HG03159 (cell line): ENCODE measurements at regions not wholly inside any gene's neighbourhood (a gene's known extent, or its start where the extent isn't known, plus 50 kb on each side); places are given as distances from the start of the nearest gene placed in this dataset.
"Not testable (repeated sequence)": the region's sequence is repeated elsewhere in the genome, so short reads cannot be mapped to it uniquely, and the experiment has no call there.

ENCODE experiments used
- ATAC-seq: cut with Tn5 transposase; IDR thresholded peaks from one replicate; pipeline ENCODE4 v1.9.1; 2021; ENCODE audit warnings: mild to moderate bottlenecking, moderate library complexity; ENCODE audit not compliant: unreplicated experiment

DNA sequence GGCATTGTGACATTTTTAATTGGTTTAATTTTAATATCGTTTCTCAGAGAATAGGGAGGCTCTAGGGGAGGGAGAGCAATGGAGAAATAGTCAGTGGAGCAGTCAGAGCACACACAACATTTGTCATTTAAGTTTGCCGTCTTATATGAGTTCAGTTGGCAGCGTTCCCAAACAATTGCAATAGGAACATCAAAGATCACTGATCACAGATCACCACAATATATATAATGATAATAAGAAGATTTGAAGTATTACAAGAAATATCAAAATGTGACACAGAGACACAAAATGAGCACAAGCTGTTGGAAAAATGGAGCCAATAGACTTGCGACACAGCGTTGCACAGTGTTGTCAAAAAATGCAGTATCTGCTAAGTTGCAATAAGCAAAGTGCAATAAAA lies 303.7 kb downstream of the CDH19 start:
- no peak for ATAC-seq

DNA sequence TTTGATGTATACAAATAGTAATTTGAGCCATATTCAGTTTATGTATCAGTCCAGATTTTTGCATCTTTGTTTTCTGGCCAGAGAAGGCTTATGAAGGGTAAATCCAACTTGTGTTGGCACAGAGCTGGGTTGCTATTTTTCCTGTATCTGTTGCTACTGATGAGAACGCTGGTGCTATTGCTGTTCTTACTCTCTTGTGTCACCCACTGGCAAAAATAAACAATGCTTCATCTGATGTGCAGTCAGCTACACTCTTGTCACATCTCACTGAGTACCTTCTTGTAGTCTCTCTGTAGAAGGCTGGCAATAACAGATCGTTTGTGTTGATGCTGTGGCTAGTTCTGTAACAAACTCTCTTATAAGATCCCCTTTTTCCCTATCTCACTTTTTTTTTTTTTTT lies 323.4 kb downstream of the CDH19 start:
- no peak for ATAC-seq

DNA sequence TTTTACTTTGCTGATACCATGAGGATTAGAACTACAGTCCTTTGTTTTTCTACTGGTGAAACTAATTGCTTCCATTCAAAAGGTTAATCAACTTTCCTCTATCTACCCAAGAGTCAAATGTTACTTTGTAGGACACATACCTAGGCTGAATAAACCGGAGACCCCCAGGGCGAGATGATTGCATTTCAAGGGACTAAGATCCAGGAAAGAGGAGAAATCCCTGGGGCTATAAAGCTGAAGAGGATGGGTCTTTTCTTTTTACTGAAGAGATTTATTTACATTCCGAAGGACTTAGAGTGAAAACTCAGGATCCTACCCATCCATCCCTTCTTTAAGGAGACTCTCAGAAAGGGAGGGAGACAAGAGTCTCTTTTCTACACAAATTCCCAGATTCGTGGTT lies 331.9 kb downstream of the CDH19 start:
- ATAC-seq, result no peak

DNA sequence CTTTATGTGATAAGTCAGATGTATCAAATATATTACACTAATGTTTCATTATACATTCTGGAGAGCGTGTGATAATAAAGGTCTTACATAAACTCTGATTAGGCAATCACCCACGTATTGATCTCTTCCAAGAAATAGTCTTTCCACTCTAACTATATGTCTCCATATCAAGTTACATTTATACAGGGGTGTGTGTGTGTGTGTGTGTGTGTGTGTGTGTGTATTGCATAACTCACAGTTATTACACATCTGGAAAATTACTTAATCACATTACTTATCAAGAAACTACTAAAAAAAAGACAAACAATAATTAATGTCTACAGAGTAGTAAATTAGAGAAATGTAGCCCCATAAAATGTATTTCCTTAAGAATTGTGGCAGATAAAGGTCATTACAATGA lies 339.8 kb downstream of the CDH19 start:
- no peak for ATAC-seq

DNA sequence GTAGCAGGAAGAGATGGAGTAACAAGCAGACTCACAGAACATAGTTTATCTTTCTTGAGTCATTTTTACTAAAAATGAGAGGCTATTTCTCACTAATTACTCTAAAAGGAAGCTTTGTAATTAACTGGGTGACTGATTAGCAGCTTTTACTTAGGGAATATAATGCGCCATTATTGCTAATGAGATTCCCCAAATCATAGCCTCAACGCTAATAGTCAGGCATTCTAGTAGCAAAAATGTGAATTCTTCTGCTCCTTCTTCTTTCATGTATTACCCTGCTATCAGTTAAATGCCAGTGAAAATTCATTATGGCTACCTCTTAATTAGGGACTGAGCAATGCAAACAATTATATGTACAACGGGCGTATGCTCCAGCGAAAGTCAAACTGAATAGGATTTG lies 349.8 kb downstream of the CDH19 start:
- no peak for ATAC-seq

DNA sequence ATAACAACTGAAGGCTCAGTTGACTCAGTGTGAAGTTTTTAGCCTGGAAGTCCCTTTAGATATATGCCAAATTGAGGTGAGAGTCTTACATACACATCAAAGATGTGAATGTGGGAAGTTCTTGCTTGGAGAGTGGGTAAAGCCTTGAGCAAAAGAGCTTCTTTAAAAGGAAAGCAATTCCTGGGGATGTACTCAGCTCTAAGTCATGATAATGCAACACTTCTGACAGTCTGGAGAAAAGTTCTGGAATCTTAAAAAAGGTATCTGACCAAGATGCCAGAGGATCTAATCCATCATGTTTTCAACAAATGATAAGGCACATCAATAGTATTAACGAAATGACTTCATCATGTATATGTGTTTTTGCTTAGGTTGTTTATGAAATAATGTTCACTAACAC lies 351.2 kb downstream of the CDH19 start:
- no peak for ATAC-seq

DNA sequence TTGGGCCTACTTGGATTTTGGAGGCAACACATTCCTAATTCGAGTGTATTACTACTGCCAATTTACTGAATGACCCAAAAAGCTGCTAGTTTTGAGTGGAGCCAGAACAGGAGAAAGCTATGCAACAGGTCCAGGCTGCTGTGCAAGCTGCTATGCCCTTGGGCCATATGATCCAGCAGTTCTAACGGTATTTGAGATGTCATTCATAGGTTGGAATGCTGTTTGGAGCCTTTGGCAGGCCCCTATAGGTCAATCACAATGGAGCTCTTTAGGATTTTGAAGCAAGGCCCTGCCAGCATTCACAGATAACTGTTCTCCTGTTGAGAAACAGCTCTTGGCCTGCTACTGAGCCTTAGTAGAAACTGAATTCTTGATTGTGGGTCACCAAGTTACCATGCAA lies 368.7 kb downstream of the CDH19 start:
- ATAC-seq, result no peak

DNA sequence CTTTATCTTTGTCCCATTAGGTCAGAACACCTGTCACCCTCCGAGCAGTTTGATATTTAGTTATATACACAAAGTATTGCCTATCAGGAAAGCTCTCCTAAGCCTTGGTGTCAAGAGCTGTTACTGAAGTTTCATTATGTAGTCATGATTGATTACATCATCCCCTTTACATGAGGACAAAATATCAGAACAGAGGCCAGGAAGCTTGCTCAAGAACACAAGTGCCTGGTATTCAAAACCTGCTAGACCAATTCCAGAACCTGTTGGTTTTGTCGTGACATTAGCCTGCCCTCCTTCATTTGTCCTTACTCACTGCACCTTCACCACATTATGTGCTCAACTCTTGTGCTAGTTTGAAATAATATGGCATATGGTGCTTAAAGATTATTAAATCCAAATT lies 377.1 kb downstream of the CDH19 start:
- no peak for ATAC-seq

DNA sequence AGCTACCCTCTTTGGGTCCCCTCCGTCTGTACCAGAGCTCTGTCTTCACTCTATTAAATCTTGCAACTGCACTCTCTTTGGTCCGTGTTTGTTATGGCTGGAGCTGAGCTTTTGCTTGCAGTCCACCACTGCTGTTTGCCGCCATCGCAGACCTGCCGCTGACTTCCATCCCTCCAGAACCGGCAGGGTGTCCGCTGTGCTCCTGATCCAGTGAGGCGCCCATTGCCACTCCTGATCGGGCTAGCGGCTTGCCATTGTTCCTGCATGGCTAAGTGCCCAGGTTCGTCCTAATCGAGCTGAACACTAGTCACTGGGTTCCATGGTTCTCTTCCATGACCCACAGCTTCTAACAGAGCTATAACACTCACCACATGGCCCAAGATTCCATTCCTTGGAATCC lies 380.6 kb downstream of the CDH19 start:
- ATAC-seq, result not testable (repeated sequence)

DNA sequence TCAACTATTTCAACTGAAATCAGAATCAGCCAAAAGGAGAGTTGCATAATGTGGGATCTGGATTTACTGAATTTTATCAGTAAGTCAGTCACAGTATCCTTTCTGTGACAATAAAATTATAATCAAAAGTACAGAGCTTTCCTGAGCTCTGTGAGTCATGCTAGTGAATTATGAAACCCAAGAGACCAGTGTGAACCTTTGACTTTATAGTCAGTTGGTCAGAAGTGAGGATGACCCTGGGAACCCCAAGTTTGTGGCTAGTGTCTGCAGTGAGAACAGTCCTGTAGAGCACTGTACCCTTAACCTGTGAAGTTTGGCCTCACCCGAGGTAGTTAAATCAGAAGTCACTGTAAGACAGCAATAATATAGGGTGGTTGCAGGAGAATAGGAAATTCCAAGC lies 381.7 kb downstream of the CDH19 start:
- ATAC-seq, result no peak

DNA sequence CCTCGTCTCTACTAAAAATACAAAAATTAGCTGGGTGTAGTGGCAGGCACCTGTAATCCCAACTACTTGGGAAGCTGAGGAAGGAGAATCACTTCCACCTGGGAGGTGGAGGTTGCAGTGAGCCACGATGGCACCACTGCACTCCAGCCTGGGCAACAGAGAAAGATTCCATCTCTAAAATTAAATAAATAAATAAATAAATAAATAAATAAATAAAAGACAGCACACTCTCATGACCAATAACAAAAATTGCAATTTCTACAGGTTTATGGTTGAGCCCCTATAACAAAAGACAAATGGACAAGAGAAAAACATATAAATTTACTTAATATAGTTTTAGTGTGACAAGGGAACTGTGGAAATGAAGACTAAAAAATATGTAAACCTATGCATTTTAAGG lies 384.1 kb downstream of the CDH19 start:
- no peak for ATAC-seq

DNA sequence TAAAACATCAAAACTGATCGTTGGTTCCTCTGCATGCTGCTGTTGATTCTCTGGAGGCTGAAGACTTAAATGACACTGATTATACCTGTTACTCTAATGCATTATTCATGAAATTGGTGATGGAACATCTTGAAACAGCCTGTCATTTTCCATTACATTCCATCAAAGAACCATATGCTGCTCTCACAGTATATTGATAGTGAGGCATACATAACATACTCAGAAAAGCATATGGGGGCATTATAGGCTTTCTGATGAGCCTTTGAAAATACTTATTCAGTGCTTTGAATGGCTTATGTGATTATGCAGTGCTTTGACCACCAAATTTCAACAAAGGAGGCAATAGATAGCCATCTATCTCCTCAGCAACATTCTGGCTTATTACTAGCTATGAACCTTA lies 392.1 kb downstream of the CDH19 start:
- no peak for ATAC-seq

DNA sequence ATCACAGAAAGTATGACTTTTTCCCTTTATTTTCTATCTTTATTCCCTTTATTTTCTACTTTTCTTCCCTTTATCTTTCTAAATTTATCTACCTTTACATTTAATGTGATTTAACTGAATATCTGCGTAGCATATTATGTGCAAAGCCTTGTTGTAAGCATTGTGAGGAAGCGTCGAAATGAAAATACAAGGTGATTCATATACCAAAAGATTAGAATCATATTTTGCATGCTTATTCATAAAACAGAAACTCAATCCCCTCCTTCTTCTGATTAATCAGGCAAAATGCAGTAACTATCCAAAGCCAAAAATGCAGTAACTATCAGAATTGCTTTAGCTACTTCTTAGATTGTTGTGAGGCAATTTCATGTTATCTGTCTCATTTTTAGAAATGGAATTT lies 393.0 kb downstream of the CDH19 start:
- ATAC-seq, result no peak

DNA sequence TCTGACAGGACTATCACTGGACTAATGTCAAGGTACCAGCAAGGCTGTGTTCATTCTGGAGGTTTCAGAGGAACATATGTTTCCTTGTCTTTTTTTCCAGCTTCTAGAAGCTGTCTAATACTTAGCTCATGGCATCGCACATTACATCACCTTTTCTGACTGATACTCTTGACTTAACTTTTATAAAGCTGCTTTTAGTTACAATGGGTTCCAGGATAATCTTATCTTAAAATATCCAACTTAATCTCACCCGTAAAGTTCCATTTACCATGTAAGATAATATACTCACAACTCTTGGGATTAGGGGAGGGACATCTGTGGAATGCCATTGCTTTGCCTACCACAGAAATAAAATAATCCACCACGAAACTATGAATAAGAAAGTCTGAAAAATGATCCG lies 394.2 kb downstream of the CDH19 start:
- ATAC-seq, result no peak

DNA sequence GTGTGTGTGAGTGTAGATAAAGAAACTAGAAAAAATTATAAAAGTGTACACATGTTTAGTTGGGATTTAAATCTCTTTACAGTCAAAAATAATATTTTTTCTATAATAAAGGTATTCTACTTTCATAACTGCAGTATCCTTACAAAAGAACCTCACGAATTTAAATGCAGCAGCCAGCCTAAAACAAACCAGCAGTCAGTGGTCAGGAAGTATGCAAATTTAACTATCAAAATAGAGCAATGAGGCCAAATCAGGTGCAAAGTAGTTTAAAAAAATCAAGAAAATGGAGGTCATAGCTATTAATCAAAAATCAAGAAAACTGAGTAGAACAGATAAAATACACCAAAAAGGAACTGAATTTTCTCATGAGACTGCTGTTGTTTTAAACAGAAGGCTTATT lies 407.1 kb downstream of the CDH19 start:
- ATAC-seq, result no peak

DNA sequence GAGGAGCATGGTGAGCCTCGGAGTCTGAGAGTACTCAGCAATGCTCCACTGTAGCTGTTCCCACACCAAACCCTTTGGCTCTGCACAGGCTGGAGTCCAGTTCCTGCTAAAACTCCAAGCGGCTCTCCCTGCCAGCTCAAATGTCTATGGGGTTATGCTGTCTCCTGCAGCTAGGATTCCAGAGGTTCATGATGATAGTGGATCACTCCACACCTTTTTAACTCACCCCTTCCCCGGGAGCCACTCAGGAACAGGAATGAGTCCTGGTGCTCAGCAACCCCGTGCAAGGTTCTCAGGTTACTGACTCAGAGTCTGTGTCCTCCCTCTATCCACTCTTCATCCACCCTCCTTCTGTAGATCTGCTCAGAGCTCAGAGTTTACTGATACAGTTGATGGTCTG lies 410.0 kb downstream of the CDH19 start:
- ATAC-seq, result no peak

DNA sequence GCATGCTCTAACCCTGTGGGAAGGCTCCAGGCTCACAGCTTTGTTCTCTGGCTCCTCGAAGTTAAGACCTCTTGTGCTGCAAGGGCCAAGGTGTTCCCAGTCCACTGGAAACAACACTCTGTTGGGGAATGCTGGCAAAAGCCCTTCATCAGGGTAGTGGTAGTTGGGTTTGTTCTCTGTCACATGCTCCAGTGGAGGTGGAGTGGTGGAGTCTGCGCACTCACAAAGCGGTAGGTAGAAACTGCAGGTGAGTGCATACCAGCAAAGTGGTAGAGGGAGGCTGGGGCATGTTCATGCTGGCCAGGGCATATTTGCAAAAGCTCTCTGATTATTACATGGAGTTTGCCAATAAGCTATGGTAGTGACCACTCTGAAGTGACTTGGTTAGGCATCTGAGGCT lies 410.5 kb downstream of the CDH19 start:
- ATAC-seq, result no peak

DNA sequence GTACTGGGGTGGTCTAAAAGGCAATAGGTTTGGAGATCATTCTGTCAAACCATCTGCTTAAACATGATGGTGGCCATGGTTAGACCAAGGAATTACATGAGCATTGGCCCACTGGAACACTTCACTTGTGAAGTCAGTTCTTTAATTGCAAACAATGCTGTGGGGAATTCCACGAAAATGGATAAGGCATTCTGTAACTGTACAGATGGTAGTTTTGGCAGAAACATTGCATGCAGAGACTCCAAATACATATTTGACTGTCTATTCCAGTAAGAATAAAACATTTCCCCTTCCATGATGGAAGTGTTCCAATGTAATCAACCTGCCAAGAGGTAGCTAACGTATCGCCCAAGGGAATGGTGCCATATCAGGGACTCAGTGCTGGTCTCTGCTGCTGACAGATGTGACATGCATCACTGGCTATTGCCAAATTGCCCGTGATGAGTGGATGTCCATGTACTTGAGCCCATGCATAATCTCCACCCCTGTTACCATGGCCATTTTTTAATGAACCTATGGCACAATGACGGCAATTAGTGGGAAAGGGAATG lies 417.9 kb downstream of the CDH7 start:
- ATAC-seq, result no peak

DNA sequence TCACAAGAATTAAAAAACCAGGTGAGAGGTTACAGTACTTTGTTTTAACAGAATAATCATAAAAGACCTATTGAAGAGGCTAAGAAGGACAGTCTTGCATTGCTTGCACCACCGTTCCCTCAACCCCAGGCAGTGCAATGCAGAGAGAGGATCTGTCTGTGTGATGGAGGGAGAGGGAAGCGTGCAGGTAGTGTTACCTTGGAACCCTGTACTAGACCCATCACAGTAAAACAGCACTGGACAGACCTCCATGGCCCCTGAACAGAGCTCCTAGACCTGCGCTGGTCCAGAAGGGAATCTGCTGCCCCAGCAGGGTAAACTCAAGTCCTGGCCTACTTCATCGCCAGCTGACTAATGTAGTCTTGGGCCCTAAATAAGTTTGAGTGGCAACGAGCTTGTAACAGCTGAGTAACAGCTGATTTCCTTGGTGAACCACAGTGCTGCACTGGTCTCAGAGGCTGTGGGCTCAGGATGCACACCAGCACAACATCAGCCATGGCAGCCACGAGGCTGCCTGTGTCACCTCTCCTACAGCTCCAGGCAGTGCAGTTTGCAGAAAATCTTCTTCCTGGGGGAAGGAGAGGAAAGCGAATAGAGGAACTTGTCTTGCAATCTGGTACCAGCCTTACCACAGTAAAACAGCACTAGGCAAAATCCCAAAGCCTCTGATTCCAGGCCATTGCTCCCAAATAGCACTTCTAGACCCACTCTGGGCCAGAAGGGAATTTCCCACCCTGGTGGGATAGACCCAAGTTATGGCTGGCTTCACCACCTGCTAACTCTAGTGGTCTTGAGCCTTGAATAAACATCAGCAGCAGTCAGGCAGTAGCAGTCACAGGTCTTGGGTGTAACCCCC lies 417.2 kb downstream of the CDH7 start:
- ATAC-seq, result no peak

DNA sequence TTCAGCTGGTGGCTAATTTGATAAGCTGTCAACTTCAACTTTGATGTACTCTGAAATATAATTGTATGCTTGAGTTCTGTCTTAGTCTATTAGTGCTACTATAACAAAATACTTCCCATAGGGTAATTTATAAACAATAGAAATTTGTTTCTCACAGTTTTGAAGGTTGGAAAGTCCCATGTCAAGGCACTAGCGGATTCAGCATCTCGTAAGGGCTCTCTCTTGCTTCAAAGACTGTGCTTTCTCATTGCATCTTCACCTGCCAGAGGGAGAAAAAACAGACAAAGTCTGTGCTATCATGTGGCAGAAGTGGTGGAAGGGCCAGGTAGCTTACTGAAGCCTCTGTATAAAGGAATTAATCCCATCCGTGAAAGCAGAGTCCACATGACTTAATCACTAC lies 409.2 kb downstream of the CDH7 start:
- no peak for ATAC-seq

DNA sequence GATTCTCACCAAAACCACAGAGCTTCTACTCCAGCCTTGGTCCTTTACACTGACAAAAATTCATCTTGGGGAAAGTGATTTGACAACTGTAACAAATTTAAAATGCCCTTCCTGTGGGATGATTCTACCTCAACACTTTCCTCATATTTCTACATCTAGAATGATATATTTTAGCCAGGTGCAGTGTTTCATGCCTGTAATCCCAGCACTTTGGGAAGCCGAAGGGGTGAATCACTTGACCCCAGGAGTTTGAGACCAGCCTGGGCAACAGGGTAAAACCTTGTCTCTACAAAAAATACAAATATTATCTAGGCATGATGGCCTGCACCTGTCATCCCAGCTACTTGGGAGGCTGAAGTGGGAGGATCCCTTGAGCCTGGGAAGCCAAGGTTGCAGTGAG lies 408.6 kb downstream of the CDH7 start:
- no peak for ATAC-seq

DNA sequence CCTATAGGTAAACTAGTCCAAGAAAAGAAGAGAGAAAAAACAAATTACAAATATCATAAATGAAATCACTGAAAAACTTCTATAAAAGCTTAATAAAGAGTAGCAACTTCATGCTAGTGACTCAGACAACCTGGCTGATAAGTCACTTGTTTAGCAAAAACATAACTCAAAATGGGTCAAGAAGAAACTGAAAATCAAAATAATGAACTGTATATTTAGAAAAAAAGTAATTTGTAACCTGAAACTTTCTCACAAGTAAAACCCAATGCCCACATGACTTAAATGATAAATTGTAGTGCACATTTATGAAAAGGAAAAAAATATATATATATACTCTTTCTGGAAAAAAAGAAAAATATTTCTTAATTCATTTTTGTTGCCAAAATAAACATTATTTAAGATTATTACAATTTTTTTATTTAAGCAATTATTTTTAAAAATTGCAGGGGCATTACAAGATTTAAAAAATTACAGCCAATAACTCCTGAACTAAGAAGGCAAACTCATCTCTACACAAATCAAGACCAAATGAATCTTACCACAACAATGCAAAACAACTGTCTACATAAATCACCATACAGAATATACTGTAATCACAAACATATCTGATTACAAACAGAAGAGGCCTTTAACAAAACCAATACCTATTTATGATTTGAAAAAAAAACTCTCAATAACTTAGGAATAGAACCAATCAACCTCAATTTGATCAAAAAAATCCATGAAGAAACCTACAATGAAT lies 406.3 kb downstream of the CDH7 start:
- ATAC-seq, result no peak
